Progenitor cell of endocrine pancreas (in vitro differentiated cells): ENCODE measurements at regions not wholly inside any gene's neighbourhood (a gene's known extent, or its start where the extent isn't known, plus 50 kb on each side); places are given as distances from the start of the nearest gene placed in this dataset.

Experiments used
- DNase-seq: peaks from one replicate; pipeline ENCODE4 v3.0.0; 2021; ENCODE audit warnings: low spot score; ENCODE audit not compliant: unreplicated experiment
- H3K27ac Mint-ChIP-seq: 2 replicates; pipeline ENCODE4 v1.8.0; 2021; ENCODE audit warnings: mild to moderate bottlenecking, moderate library complexity, mixed read lengths
- H3K27me3 Mint-ChIP-seq: 2 replicates; pipeline ENCODE4 v1.8.0; 2021; ENCODE audit warnings: mixed read lengths
- H3K36me3 Mint-ChIP-seq: 2 replicates; pipeline ENCODE4 v1.8.0; 2022; ENCODE audit warnings: mixed read lengths; ENCODE audit not compliant: insufficient read depth
- H3K4me1 Mint-ChIP-seq: 2 replicates; pipeline ENCODE4 v1.8.0; 2021; ENCODE audit warnings: low read depth, mixed read lengths
- H3K4me3 Mint-ChIP-seq: 2 replicates; pipeline ENCODE4 v1.8.0; 2021; ENCODE audit warnings: low read depth, mild to moderate bottlenecking, moderate library complexity, mixed read lengths
- H3K9me3 Mint-ChIP-seq: 2 replicates; pipeline ENCODE4 v1.8.0; 2021; ENCODE audit warnings: low read depth, mixed read lengths
- TF ChIP-seq, protein P1 (sequence below): fragments of 200-600 bp; sonication (generic); IDR thresholded peaks from one replicate; pipeline ENCODE4 v1.5.0; 2021; ENCODE audit warnings: antibody characterized with exemption, mild to moderate bottlenecking; ENCODE audit not compliant: unreplicated experiment

DNA sequence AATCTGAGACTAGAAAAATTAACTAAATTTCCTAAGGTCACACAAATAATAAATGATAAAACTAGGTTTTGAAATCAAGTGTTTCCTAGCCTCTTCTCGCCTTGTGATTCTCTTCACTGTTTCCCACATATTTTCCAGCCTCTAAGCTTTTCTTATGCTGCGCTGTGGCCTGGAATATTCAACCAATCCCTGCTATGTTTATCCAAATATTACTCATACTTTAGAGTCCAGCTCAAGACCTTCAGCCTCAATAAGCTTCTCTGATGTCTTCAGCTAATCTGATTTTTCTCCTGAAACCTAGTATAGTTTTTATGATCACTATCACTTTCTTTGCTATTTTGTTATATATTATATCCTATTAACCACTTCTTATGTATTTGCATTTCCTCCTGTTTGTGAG is 303.1 kb upstream of the CDH6 start:
- Mint-ChIP-seq H3K4me1 (no peaks in the 10 kb centered on the region), H3K4me3 (no peak overlapping the region), H3K9me3 (peaks cover 4% of the 10 kb centered on the region), H3K27ac (no peak overlapping the region), H3K27me3 (no peaks in the 10 kb centered on the region), H3K36me3 (no peaks in the 10 kb centered on the region)
- no peak for DNase-seq
- TF ChIP-seq, protein P1, sequence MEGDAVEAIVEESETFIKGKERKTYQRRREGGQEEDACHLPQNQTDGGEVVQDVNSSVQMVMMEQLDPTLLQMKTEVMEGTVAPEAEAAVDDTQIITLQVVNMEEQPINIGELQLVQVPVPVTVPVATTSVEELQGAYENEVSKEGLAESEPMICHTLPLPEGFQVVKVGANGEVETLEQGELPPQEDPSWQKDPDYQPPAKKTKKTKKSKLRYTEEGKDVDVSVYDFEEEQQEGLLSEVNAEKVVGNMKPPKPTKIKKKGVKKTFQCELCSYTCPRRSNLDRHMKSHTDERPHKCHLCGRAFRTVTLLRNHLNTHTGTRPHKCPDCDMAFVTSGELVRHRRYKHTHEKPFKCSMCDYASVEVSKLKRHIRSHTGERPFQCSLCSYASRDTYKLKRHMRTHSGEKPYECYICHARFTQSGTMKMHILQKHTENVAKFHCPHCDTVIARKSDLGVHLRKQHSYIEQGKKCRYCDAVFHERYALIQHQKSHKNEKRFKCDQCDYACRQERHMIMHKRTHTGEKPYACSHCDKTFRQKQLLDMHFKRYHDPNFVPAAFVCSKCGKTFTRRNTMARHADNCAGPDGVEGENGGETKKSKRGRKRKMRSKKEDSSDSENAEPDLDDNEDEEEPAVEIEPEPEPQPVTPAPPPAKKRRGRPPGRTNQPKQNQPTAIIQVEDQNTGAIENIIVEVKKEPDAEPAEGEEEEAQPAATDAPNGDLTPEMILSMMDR: no peak

DNA sequence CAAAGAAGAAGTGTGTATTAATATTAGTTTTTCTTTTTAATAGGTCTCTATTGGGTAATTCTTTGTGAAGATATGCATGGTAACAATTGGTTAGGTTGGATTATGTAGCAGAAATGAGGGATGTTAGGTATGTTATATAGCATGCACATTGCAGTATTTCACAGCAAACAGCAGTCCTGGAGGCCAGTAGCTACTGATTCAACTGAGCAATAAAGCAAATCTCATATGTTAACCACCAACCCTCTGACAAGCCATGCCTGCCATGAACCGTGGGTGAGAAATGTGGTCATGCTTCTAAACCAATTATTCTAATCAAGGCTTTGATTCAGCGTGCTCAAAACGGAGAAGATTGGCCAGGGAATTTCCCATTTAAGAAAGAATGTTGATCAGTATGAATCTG is 313.0 kb upstream of the CDH6 start:
- peaks cover 1% of the 10 kb centered on the region for H3K36me3 Mint-ChIP-seq
- H3K4me3 Mint-ChIP-seq: no peak overlapping the region
- TF ChIP-seq, protein P1: no peak
- H3K9me3 Mint-ChIP-seq: peaks cover 13% of the 10 kb centered on the region
- H3K27ac Mint-ChIP-seq: no peak overlapping the region
- H3K4me1 Mint-ChIP-seq: no peaks in the 10 kb centered on the region
- no peak for DNase-seq
- H3K27me3 Mint-ChIP-seq: no peaks in the 10 kb centered on the region

DNA sequence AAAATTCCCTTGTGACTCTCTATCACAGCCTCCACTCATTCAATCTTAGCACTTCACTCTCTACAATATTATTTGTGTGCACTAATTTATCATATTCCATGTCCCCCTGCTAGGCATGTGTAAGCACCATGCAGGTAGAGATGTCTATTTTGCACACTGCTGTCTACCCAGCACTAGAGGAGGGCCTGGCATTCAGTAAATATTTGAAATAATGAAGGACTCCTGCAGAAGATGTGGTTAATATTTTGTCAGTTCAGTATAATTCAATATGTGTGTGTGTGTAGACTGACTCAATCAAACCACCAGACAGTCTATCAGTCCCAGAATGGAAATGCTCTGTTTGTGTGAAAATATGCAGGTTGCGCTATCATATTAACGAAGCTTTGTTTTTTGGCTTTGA is 313.6 kb upstream of the CDH6 start:
- TF ChIP-seq, protein P1: no peak
- Mint-ChIP-seq H3K4me1 (no peaks in the 10 kb centered on the region), H3K9me3 (peaks cover 8% of the 10 kb centered on the region), H3K27ac (no peak overlapping the region), H3K4me3 (no peak overlapping the region), H3K27me3 (no peaks in the 10 kb centered on the region), H3K36me3 (peaks cover 1% of the 10 kb centered on the region)
- no peak for DNase-seq

DNA sequence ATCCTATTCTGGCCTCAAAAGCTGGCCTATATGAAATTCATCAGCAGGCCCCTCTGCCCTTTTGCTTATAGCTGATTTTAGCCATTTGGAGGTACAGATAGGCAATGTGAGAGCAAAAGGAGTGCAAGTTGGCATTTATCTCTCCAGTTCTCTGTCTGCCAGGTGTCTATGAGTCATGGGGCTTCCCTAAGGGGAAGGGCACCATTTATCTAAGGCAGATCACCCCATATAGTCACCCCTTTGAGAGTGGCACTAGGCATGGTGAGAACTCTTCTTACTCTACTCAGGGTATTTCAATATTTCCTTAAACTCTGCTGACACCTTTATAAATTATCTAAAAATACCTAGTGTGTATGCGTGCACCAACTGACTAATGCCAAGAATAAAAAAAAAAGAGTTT is 314.7 kb upstream of the CDH6 start:
- TF ChIP-seq, protein P1: no peak
- no peak overlapping the region for H3K4me3 Mint-ChIP-seq
- H3K9me3 Mint-ChIP-seq: peaks cover 1% of the 10 kb centered on the region

DNA sequence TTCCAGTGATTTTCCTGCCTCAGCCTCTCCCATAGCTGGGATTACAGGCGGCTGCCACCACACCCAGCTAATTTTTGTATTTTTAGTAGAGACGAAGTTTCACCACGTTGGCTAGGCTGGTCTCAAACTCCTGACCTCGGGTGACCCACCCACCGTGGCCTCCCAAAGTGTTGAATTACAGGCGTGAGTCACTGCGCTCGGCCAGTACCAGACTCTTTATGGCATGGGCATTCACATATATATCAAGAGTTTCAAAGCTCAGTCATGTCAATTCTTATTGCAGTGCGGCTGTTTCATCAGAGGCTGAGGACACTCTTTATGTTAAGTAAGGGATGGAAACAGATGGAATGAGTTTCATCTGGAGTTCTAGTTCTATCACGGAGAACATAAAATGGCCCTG is 315.2 kb upstream of the CDH6 start:
- DNase-seq: no peak
- TF ChIP-seq, protein P1: no peak
- no peak overlapping the region for H3K27ac Mint-ChIP-seq
- no peaks in the 10 kb centered on the region for H3K4me1 Mint-ChIP-seq
- H3K4me3 Mint-ChIP-seq: no peak overlapping the region
- no peaks in the 10 kb centered on the region for H3K36me3 Mint-ChIP-seq
- H3K9me3 Mint-ChIP-seq: no peaks in the 10 kb centered on the region
- no peaks in the 10 kb centered on the region for H3K27me3 Mint-ChIP-seq

More for the DNA sequence above, 314.7 kb upstream of the CDH6 start:
- no peak for DNase-seq
- Mint-ChIP-seq H3K36me3 (no peaks in the 10 kb centered on the region), H3K27ac (no peak overlapping the region), H3K27me3 (no peaks in the 10 kb centered on the region), H3K4me1 (no peaks in the 10 kb centered on the region)
